ENCODE measurements at regions not wholly inside any gene's neighbourhood (a gene's known extent, or its start where the extent isn't known, plus 50 kb on each side); places are given as distances from the start of the nearest gene placed in this dataset.

DNA sequence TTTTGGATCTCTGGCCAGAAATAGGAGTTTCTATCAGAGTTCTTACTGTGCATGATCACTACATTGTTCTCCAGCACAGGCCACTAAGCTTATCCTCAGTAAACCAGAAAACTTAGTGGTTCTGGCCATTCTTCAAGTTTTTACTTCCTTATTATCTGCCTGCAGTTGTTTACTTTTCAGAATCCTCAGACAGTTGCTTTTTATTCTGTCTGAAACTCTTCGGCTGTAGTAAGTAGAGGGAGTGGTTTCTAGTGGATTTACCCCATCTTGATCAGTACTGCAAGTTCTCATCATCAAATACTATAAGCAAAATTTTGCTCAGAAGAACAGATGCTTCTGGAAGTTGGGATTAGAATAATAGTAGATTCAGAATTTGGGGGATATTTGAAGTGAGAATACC, 193.0 kb upstream of the RARB start:
- DNase-seq (ENCODE audit: low spot score) = no peak

DNA sequence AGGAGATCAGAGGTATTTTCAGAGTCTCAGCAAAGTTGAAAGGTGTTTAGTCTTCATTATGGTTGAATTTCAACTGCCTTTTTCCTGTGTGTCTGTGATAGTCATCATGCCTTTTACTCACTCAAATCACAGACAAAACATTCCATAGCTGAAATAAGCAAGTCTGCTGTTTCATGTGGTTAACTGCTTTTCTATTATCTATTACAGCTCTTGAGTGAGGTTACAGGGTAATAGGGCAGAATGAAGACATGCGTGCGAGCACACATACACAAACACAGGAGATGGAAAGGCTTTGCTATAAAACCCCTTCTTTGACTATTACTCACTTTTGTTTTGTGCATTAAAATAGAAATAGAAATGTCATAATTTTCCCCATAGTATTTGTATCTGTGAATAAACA, 192.6 kb upstream of the RARB start:
- DNase-seq (ENCODE audit: low spot score) = peak; percentile 8

DNA sequence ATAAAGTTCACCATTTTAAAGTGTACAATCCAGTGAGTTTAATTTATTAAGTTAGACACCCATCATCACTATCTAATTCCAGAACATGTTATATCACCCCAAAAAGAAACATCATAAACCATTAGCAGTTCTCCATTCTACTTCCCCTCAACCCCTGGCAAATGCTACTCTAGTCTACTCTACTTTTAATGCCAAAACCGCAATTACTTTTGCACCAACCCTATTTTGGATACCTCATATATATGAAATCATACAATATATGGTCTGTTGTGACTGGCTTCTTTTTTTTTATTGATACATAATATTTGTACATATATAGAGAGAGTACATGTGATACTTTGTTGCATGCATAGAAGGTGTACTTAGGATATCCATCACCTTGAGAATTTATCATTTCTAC, 190.5 kb upstream of the RARB start:
- DNase-seq (ENCODE audit: low spot score) = no peak

DNA sequence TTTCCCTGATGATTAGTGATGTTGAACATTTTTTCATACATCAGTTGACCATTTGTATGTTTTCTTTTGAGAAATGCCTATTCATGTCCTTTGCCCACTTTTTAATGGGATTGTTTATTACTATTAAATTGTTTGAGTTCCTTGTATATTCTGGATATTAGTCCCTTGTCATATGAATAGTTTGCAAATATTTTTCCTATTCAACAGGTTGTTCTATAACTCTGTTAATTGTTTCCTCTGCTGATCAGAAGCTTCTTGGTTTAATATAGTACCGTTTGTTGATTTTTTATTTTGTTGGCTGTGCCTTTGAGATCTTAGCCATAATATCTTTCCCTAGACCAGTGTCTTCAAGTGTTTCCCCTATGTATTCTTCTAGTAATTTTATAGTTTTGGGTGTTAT, 189.0 kb upstream of the RARB start:
- DNase-seq (ENCODE audit: low spot score) = no peak

DNA sequence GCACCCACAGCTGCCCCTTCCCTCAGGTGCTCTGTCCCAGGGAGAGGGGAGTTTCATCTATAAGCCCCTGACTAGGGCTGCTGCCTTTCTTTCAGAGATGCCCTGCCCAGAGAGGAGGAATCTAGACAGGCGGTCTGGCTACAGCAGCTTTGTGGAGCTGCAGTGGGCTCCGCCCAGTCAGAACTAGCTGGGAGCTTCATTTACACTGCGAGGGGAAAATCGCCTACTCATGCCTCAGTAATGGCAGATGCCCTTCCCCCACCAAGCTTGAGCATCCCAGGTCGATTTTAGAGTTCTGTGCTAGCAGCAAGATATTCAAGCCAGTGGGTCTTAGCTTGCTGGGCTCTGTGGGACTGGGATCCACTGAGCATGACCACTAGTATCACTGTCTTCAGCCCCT, 181.2 kb upstream of the RARB start:
- no peak for DNase-seq (ENCODE audit: low spot score)

DNA sequence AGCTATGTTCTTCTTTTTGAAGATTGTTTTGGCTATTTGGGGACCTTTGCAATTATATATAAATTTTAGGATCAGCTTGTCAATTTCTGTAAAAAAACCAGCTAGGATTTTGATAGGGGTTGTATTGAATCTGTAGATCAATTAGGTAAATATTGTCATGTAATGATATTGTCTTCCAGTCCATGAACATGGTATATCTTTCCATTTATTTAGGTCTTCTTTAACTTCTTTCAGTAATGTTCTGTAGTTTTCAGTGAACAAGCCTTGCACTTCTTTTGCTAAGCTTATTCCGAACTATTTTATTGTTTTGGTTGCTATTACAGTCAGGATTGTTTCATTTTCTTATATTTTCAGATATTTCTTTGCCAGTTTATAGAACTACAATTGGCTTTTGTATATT, 175.8 kb upstream of the RARB start:
- DNase-seq (ENCODE audit: low spot score) = no peak

DNA sequence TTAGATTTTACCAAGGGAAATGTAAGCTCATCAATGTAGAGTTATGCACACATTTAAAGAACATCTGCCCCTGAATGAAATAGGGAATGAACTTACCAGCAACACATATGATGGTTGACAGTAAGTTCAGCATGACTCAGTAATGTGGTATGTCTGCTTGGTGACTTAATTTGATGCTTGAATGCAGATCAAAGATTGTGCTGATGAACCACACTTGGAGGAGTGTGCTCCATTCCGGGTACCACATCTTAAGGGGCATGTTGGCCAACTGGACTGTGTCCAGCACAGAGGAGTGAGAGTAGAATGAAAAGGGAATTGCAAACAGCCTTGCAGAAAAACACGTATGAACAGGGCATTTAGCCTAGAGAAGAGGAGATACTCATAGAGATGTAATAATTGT, 171.0 kb upstream of the RARB start:
- peak; percentile 62 for DNase-seq (ENCODE audit: low spot score)

DNA sequence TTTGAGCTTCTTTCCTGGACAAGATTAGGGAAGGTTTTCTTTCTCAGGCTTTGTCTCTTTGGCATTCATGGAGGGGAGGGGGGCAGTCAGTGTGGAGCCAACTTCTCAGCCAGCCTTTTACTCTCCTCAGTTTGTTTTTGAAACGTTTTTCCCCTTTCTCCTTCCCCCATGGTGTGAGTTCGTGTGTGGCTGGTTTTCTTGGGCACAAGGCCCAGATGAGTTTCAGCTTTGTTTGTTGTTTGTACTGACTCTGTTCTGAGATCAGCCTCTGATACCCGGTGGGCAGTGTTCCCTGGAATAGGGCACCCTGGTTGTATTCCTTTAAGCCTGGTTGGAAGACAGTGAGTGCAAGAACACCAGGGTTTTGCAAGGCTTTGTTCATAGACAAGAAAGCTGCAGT, 168.2 kb upstream of the RARB start:
- no peak for DNase-seq (ENCODE audit: low spot score)

DNA sequence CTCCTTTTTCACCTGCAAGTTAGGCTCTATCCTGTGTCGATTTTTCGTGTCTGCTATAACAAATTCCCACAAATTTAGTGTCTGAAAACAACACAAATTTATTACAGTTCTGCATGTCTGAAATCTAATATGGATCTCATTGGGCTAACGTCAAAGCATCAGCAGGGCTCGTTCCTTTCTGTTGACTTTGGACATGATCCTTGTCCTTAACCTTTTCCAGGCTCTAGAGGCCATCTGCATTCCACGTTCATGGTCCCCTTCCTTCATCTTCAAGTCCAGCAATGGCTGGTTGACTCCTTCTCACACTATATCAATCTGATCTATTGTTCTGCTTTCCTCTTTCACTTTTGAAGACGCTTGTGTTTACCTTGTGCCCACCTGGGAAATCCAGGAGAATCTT, 165.7 kb upstream of the RARB start:
- no peak for DNase-seq (ENCODE audit: low spot score)

DNA sequence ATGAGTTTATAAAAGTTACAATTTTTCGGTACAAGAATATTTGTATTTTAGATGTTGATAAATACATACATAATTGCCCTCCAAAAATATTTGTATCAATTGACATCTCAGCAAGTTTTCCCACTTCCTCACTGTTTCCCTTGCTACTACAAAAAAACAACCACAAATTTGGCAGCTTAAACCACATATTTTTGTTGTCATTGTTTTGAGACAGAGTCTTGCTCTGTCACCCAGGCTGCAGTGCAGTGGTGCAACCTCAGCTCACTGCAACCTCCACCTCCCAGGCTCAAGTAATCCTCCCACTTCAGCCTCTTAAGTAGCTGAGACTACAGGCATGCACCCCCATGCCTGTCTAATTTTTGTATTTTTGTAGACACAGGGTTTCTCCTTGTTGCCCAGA, 162.8 kb upstream of the RARB start:
- no peak for DNase-seq (ENCODE audit: low spot score)

DNA sequence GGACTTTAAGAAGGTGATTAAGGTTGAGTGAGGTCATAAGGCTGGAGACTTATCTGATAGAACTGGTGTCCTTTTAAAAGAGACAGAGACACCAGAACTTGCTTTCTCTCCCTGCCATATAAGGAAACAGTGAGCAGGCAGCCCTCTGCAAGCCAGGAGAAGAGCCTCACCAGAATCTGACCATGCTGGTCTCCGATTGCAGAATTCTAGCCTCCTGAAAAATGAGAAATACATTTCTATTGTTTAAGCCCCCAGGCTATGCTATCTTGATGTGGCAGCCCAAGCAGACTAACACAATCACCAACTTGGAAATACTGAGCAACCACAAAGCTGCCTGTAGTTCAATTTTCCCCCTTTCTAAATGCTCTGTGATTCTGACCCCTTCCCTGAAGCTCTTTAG, 161.4 kb upstream of the RARB start:
- no peak for DNase-seq (ENCODE audit: low spot score)

DNA sequence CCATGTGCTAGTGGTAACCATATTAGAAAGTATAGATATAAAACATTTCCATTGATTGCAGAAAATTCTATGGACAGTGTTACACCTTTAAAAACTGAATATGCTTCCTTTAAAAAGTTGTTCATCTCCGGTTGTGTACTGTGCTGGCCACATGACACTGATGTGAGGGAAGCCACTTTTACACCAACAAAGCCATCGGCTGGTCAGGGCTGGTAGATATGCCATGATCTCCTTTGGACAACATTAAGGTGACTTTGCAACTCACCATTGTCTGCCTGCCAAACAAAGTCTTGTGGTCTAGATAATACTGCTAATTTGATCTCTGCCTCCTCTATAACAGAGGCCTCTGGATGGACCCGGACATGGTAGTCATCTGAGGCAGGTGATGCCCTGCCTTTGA, 156.0 kb upstream of the RARB start:
- DNase-seq (ENCODE audit: low spot score) = no peak

DNA sequence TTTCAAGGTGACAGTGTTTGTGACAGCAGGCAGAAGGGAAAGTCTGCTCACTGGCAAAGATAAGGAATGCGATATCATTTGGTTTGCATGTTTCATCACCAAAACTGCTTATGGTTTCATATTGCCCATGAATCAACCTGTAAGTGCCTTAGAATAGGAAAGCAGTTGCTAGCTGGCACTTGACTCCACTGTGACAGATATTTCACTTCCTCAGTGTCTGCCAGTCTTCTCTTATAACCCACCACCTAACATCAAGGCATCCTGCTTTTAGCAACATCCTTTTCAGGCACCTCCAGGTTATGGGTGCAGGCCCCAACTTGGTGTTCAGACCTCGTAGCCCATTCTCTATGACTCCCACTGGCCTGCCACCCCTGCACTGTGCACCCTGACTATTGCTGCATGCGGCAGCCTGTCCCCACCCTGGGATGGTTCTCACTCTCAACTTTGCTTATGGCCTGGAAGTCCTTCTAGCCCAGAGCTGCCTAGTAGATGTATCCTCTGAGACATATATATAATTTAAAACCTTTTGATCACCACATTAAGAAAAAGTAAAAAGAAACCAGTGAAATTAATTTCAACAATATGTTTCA, 154.4 kb upstream of the RARB start:
- DNase-seq (ENCODE audit: low spot score) = no peak

DNA sequence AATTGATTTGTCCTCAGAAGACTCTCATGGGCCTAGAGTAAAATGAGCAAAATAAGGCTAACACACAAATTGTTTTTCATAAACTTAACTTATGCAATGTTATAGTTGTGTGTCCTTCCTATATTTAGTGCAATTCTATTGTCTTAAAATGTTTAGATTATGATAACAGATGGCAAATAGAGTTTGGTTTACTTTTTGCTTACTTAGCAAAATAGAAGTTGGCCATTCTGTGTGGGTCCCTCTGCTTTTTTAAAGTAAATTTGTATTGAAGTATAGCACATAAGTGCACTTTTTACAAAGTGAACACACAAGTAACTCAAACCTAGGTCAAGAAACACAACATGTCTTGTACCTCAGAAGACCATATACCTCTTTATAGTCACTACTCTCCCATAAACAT, 150.6 kb upstream of the RARB start:
- DNase-seq (ENCODE audit: low spot score) = no peak

DNA sequence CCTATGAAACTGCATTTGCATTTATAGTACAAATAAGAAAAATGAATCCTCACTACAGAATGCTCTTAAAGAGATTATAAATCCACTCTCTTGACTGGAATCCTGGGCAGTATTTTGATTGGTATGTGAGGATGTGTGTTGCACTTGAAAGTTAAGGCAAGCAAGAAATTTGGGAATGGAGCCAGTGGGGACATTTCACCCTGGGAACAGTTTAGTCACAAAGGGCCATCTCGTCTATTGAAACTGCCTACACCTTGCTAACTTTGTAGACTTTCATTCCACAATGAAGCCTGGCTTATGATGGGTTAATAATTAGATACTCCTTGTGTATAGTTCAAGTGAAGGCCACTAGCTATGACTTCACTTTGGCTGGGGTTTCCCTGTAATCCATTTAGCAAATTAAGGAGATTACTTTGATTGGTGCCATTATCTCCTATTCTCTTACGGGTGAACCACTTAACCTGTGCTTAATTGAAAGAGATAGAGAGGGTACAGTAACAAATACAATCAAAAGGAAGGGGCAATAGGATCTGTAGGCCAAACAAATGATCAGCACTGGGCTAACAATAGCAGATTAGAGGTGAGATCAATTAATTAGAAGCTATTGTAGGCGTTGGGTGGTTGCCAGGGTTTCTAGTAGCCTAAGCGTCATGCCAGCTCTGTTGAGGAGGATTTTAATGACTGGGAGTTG, 146.9 kb upstream of the RARB start:
- no peak for DNase-seq (ENCODE audit: low spot score)

DNA sequence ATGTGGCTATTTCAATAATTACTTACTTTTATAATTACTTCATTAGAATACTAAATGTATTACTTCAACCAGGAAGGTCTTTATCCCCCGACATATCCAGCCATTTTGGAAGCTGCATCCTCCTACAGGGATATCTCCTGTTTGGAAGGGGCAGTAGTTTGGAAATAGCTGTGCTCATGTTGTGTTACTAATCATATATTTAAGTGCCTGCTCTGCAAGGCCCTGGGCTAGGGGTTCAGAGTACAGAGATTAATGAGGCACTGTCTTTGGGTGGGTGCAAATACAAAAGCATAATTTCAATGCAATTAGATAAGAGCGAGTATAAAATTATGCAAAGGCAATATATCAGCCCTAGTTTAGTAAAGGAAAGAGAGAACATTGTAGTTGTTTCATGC, 146.3 kb upstream of the RARB start:
- no peak for DNase-seq (ENCODE audit: low spot score)

DNA sequence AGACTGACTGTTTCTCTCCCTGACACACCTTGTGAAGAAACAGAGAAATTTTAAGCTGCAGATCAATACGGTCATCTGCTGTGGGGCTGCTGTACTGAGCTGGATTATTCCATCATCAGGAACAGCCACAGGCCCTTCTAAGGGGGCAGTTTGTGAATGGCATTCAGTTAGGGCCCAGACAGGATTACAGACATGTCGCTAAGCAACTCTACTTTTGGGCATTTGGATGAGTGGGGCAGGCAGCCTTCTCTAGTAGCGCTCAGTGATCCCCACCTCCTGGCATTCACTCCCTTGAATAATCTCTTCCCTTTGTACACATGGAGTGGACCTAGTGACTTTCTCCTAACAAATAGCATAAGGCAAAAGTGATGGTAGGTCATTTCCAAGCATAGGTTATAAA, 144.4 kb upstream of the RARB start:
- no peak for DNase-seq (ENCODE audit: low spot score)

DNA sequence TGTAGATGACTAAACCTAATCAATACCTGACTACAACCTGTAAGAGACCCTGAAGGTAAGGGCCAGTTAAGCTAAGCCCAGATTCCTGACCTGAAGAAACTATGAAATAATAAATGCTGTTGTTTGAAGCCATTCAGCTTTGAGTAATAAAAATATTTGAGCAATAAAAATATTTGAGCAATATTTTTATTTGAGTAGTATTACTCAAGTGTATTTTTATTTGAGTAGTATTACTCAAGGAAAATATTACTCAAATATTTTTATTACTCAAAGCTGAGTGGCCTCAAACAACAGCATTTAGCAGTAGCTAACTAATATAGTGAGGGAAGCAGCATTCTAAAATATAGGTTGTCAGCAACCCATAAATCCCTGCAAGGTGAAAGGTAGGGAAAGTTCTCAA, 143.8 kb upstream of the RARB start:
- no peak for DNase-seq (ENCODE audit: low spot score)

DNA sequence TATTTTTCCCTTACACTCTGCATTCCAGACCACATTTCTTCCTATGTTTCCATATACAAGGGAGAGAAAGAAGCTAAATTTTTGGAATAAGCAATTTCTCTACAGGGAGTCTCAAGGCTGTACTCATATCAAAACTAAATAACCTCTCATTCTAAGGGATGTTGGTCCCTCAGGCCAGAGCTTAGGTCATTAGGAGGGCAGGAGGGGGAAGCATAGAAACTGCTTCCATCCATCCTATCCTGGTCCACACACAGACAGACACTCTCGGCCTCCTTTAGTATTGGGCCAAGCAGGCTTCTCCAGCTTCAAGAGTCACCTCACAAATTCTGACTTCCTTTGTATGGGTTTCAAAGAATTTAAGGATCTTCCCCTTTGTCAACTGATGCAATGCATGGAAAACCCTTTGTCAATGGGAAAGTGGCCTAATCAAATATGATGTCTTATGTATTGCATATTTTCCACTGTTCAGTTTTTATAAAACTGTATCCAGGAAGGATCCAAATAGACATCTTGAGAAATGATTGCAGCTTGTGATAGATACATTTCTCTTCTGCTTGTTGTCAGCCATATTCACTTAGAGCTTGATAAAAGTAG, 140.7 kb upstream of the RARB start:
- DNase-seq (ENCODE audit: low spot score) = no peak

DNA sequence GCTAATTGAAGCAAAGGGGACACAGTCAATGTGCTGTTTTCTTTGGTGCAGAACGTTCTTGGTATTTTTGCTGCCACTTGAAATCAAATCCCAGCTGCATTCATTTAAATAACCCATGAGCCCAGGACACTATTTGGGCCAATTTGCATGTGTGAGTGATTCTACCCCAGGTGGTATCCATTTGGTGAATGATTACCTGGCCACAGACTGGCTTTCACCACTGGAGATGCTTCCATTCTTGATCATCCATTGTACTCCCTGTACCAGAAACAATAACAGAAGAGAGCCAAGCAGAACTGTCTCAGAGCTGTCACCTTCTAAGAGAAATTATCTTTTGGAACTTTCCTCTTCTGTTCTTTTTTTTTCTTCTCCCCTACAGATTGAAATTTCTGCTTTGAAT, 139.7 kb upstream of the RARB start:
- DNase-seq (ENCODE audit: low spot score) = peak; percentile 53

DNA sequence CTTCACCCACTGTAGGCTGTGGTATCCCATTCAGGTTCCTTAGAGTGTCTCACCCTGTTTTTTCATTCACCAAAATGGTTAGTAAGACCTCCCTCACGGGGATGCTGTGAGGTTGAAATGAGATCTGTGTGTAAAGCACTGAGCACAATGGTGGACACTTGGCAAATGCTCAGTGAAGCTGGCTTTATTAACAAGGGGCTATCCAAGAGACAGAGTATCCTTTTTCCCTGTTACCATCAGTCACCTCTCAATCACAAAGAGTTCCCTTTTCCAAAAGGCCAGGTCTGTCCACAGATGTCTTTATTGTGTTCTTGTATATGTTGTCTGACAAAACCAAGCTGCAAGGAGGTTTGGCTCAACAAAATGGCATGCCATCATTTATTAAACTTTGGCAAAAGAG, 138.9 kb upstream of the RARB start:
- no peak for DNase-seq (ENCODE audit: low spot score)

DNA sequence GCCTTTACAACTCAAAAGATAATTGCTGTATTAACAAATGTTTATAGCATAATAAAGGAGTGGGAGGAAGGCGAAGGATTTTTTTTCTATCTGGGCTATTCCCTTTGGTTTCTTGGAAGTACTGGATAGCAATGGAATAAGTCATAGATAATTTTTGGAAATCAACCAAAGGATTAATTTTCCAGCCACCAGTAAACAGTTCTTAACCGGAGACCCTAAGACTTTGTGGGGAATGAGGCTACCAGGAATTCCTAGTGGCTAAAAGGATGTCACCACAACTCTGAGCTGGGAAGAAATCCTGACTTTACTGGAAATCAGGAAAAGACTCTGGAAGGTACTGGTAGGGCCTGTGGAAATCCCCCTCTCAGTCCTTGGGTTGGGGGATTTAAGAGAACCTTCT, 138.4 kb upstream of the RARB start:
- no peak for DNase-seq (ENCODE audit: low spot score)

DNA sequence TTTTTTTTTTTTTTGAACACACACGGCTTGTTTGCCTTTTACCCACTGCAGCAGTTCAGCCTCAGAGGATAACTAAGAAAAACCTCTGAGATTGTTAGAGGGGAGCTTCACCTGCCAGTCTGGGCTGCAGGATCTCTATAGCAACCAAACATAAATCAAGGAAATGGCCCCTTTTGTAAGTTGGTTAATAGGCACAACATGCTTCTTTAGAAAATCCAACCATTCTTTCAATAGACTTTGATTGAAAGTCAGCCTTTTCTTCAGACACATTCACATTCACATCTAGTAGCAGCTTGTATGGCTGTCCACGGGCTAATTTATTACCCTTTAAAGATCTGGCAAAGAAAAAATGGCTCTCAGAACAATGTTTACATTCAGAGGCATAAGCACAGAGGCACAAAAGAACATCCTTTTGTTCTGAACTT, 136.6 kb upstream of the RARB start:
- DNase-seq (ENCODE audit: low spot score) = no peak

DNA sequence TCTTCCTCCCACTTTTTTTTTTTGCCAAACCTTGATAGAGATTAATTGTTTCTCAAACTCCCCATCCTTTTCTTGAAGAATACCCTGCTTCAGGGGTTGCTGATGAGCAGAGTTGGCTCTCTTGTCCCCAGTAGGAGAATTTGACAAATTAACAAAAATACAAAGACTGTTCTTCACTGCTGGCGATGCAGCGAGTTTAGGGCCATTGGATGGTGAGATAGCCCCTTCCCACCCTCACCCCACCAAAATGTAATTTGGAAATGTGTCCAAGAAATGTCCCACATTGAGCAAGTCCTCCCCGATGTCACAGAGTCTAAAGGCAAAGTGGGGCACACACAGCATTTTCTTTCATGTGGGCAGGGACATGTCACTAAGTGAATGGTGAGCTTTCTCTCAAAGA, 136.0 kb upstream of the RARB start:
- DNase-seq (ENCODE audit: low spot score) = no peak
